NOMO-1 treated with DMSO at 0.1 percent for 48 hours (cell line): ENCODE measurements at regions not wholly inside any gene's neighbourhood (a gene's known extent, or its start where the extent isn't known, plus 50 kb on each side); places are given as distances from the start of the nearest gene placed in this dataset.
A peak's percentile ranks its signal among the peaks of the same experiment; 100 is the strongest.
"Not testable (repeated sequence)": the region's sequence is repeated elsewhere in the genome, so short reads cannot be mapped to it uniquely, and the experiment has no call there.

Source experiments
- DNase-seq: peaks from one replicate; lab custom pipeline; 2025; ENCODE audit not compliant: unreplicated experiment; lab: John Stamatoyannopoulos, UW

DNA sequence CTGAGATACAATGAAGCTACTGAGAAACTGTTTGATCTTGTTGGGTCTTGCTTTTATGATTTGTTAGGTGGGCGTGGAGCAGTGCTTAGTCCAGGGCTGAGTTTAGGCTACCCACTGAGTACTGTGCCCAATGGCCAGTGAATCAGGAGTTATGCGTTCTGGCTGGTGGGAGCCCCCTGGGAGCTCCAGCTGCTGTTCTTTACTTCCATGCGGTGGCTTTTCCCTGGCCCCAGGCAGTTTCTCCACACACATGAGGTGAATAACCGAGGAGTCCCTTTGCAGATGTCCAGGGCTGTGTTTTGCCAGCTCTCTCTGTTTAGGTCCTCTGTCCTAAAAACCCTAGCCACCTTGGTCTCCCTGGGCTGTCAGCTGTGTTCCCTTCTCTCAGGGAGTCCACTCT lies 106.5 kb downstream of the KLF13 start:
- no peak for DNase-seq

GRCh38 chr15:31433574-31433973 lies 106.9 kb downstream of the KLF13 start:
- DNase-seq, result no peak

- DNase-seq, result no peak
Measured at GRCh38 chr15:31434275-31434587, 107.6 kb downstream of the KLF13 start.

GRCh38 chr15:31434588-31435260 lies 108.1 kb downstream of the KLF13 start:
- DNase-seq, result peak; percentile 92

DNA sequence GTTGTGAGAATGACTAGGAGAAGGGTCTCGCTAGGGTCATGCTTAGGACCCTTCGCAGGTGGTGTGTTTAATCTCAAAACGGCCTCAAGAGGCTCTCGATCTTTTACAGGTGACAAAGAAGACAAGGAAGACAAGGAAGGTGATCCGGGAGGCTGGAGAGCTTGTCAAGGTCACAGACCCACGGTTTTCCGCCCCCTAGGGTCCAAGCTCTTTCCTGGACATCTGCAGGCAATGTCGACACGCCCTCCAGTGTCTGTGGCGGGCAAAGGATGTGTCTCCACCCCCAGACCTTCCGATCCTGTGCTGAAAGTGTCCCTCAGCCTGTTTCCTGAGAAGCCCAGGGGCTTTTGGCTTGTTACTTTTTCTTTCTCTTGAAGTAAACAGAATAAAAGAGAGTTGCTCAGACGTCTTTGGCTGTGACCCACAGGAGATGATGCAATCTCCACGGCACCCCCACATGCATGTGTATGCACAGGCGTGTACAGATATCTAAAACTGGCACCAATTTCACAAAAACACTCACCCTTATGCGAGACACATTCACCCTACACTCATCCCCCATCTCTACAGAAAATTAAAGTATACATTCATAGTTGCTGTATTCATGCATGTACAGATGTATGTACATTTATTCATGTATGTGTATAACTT lies 108.8 kb downstream of the KLF13 start:
- peak; percentile 85 for DNase-seq

DNA sequence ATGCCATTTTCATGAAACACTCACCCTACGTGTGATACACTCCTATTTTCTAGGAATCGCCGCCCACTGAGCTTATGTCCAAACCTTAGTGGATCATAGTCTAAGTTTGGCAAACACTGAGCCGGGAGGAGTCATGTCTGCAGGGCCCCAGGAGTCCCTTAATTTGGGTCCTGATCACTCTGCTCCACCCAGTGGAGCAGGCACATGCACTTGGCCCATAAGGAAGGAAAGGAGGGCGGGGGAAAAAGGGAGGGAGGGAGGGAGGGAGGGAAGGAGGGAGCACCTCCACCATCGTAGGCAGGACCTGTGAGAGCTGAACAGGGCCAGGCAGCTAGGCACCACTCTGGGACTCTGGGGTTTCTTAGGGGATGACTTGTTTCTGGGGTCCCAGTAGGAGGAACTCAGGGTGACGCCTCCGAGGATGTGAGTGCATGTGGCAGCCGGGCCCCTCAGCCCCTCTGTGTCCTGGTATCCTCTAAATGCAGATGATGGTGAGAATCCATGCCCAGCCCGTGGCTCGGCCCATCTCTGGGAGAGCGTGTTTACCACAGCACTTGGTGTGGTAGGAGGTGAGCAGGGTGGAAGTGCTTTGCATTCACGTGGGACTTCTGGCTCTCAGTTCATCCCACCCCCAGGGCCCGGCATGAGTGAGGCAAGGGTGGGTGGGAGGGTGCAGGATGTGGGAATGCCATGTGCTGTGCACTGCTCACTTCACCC lies 109.4 kb downstream of the KLF13 start:
- DNase-seq, result no peak

- no peak for DNase-seq
Measured at GRCh38 chr15:31437686-31438085, 111.1 kb downstream of the KLF13 start.

GRCh38 chr15:31438601-31439265 lies 112.1 kb downstream of the KLF13 start:
- DNase-seq, result no peak

DNA sequence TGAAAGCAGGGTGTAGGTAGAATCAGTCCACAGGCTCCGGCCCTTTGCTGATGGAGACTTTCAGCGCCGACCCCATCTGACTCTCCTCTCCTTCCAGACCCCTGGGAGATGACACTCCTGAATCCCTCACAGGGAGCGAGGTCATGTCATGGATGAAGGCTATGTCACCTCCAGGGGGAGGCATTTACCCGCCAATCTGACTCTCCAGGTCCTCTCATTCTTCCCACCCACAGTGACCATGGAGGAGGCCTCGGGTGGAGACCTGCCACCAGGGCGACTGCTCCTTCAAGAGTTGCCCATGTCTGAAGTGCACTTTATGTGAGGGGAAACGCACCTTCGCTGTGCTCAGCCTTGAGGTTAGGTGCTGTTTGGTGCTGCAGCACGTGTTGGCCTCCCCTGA lies 112.7 kb downstream of the KLF13 start:
- no peak for DNase-seq

DNA sequence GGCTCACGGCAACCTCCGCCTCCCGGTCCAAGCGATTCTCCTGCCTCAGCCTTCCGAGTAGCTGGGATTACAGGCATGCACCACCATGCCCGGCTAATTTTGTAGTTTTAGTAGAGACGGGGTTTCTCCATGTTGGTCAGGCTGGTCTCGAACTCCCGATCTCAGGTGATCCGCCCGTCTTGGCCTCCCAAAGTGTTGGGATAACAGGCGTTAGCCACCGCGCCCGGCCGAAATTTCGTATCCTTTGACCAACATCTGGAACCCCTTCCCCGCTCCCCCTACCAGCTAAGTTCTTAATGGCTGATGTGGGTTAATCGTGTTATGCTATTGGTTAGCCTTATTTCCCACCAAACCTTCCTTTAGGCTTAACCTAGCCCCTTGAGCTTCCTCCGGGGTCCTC lies 113.6 kb downstream of the KLF13 start:
- not testable (repeated sequence) for DNase-seq

DNA sequence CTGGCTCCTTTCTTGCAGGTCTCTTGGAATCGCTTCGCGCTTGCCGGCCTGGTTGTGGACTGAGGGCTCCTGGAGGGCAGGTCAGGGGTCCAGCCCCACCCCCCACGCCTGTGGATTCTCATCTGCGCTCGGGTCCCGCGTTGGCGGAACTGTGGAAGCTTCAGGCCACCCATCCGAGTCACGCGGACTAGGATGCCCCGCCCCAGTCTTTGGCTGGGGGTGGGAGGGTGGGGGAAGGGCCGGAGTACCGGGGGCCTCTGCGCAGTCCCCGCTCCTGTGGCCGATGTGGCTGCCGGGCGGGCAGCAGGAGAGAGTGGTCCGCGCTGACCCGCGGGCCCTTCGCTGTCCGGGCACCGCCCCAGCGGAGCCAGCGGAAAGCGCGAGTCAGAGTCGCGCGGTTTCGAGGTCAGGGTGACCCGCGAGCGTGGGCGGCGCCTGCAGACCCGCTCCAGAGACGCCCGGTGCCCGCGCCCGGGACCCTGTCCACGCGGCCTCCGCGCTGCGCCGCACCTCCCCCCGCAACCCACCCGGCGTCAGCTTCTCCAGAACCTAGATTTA lies 114.2 kb downstream of the KLF13 start:
- peak; percentile 41 for DNase-seq

GRCh38 chr15:31442226-31442625 lies 115.6 kb downstream of the KLF13 start:
- no peak for DNase-seq

GRCh38 chr15:31442699-31443111 lies 116.1 kb downstream of the KLF13 start:
- DNase-seq, result no peak

GRCh38 chr15:31444844-31445243 lies 118.2 kb downstream of the KLF13 start:
- DNase-seq, result no peak

GRCh38 chr15:31446546-31446945 lies 119.9 kb downstream of the KLF13 start:
- DNase-seq, result no peak

GRCh38 chr15:31447931-31448634 lies 121.4 kb downstream of the KLF13 start:
- no peak for DNase-seq

DNA sequence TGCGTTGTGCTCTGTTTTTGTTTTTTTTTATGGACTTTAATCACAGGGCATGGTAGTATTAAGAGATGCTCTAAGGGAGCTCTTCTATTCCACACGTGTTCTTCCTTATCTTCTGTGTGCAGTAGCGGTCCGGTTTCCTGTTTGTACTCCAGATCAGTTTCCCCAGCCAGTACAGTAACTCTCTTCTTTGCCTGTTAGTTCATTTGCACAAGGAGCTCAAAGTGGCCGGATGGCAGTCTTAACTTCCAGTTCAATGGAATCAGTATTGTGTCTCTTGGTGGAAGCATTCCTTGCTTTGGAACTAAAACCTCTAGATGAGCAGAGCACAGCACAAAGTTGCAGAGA lies 122.0 kb downstream of the KLF13 start:
- DNase-seq, result no peak

DNA sequence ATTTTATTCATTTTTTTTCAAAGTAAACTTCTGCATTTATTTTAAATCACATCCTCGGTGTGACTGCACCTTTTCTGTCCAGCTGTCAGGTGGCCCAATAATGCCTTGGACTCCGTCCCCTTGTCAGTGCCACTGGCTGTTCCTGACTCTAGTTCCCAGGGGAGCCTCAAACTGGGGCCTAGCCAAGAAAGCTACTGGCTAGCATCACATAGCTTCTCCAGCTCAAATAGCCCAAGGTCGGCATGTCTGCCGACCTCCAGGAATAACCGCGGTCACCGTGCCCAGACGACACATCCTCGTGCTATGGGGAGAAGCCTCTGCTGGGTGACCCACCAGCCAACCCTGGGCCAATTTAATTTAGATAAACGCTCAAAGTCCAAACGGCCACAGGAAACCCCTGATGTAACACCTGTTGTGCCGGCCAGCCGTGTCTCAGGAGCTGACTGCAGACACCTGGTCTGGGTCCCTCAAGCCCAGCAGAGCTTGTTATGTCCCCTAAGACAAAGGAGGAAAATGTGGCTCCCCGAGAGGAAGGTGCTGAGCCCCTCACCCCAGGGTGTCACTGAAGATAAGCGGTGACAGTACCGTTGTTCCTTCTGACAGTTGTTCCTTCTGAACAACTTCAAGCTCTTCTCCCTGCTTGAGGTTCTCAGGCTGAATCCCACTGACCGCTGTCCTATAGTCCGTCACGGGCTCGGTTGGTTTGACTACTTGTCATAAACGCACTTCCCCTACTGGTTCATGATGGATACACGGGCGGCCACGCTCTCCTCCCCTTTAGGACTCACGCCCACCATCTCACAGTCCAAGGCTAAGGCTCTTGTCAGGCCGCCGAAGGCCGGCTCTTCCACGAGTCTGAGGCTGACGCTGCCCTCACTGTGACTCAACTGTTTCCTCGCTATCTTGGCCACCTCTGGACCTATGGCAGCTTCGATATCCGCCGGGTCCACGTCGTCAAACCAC lies 126.2 kb downstream of the KLF13 start:
- no peak for DNase-seq

GRCh38 chr15:31453558-31454318 lies 127.1 kb downstream of the KLF13 start:
- no peak for DNase-seq
